Neural cell (in vitro differentiated cells): ENCODE measurements at regions not wholly inside any gene's neighbourhood (a gene's known extent, or its start where the extent isn't known, plus 50 kb on each side); places are given as distances from the start of the nearest gene placed in this dataset.

ENCODE experiments used
- CTCF ChIP-seq: fragments of 450-650 bp; IDR thresholded peaks from 2 replicates; pipeline ENCODE4 v1.5.1; 2014; ENCODE audit warnings: antibody characterized with exemption, mild to moderate bottlenecking, moderate library complexity; ENCODE audit not compliant: poor library complexity, severe bottlenecking
- EZH2 ChIP-seq: fragments of 200-600, 300-800 bp; shearing (Covaris generic), sonication (generic); IDR thresholded peaks from 2 replicates; pipeline ENCODE4 v1.6.1; 2014; ENCODE audit warnings: antibody characterized with exemption, low read length, borderline replicate concordance, mild to moderate bottlenecking; ENCODE audit not compliant: insufficient read depth, poor library complexity, severe bottlenecking
- REST ChIP-seq: IDR thresholded peaks from 2 replicates; pipeline ENCODE4 v1.6.1; 2012; ENCODE audit warnings: borderline replicate concordance
- SMC3 ChIP-seq: fragments of 450-650 bp; conservative IDR thresholded peaks from 2 replicates; pipeline ENCODE4 v1.6.1; 2014; ENCODE audit warnings: antibody characterized with exemption, mild to moderate bottlenecking, moderate library complexity; ENCODE audit not compliant: poor library complexity
- TAF1 ChIP-seq: IDR thresholded peaks from 2 replicates; pipeline ENCODE4 v1.6.1; 2012; ENCODE audit warnings: low read depth

DNA sequence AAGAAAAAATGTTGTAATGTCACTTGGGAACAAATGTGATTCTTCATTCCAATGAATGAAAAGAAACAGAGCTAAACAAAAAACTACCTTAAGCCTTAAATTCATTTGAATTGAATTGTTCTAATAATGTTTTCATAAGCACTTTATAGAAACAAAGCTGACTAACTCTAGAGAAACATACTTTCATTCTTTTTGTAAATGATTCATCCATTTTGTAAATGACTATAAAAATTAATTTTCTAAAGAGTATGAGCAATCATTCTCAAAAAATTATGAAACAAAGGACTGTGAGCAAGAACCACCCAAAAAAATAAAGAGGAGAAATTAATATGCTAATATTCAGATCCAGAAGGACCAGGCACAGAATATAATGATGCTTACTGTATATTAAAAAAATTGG, 986.5 kb upstream of the CHORDC1 start:
- TF ChIP-seq CTCF (no peak), TAF1 (no peak), REST (no peak), EZH2 (no peak), SMC3 (no peak)
